Vagina (tissue), 2 donors: ENCODE measurements at regions not wholly inside any gene's neighbourhood (a gene's known extent, or its start where the extent isn't known, plus 50 kb on each side); places are given as distances from the start of the nearest gene placed in this dataset.

Experiments
- POLR2A ChIP-seq, 2 donors: fragments of 450-650 bp; IDR thresholded peaks; one replicate each; pipeline ENCODE4 v1.6.1; 2017; ENCODE audit warnings: antibody characterized with exemption in 2 of 2, mild to moderate bottlenecking in 2 of 2, moderate library complexity in 2 of 2
- POLR2AphosphoS5 ChIP-seq, 2 donors: sonication (generic); formaldehyde crosslinking; IDR thresholded peaks; one replicate each; pipeline ENCODE4 v1.9.0; 2017; ENCODE audit warnings: antibody characterized with exemption in 2 of 2, mild to moderate bottlenecking in 2 of 2, low read depth in 1 of 2; ENCODE audit not compliant: insufficient read depth in 1 of 2
- TF ChIP-seq, protein P1 (sequence below), 3 experiments: fragments of 450-650 bp in 2 of 3; fragments of 200-600 bp in 1 of 3; sonication (generic) in 1 of 3; IDR thresholded peaks; one replicate each; pipeline ENCODE4 v1.5.1; 2017 to 2019; ENCODE audit warnings: antibody characterized with exemption in 3 of 3, mild to moderate bottlenecking in 2 of 3, moderate library complexity in 2 of 3

DNA sequence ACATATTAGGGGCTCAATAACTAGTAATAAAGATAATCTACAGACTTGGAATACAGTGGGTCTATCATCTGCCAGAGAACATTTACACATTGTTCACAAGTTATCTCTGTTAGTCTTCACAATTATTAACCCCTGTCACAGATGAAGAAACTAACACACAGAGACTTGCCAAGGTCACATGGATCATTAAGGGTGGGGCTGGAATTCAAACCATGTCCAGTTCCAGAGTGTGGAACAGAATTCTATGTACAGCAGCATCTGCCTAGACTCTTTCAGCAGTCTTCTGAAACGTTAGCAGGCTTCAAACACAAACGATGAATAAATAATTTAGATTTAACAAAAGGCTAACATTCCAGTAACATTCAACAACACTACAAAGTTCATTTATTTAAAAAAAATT, 673.9 kb upstream of the NR2F2 start:
- TF ChIP-seq, protein P1, sequence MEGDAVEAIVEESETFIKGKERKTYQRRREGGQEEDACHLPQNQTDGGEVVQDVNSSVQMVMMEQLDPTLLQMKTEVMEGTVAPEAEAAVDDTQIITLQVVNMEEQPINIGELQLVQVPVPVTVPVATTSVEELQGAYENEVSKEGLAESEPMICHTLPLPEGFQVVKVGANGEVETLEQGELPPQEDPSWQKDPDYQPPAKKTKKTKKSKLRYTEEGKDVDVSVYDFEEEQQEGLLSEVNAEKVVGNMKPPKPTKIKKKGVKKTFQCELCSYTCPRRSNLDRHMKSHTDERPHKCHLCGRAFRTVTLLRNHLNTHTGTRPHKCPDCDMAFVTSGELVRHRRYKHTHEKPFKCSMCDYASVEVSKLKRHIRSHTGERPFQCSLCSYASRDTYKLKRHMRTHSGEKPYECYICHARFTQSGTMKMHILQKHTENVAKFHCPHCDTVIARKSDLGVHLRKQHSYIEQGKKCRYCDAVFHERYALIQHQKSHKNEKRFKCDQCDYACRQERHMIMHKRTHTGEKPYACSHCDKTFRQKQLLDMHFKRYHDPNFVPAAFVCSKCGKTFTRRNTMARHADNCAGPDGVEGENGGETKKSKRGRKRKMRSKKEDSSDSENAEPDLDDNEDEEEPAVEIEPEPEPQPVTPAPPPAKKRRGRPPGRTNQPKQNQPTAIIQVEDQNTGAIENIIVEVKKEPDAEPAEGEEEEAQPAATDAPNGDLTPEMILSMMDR (IDR thresholded peaks at IDR 0.05) = no peak
- TF ChIP-seq POLR2A (IDR thresholded peaks at IDR 0.05) (no peak), POLR2AphosphoS5 (IDR thresholded peaks at IDR 0.05; ENCODE audit: insufficient read depth in 1 of 2, low read depth in 1 of 2) (no peak)
